HG03175 (cell line): ENCODE measurements at regions not wholly inside any gene's neighbourhood (a gene's known extent, or its start where the extent isn't known, plus 50 kb on each side); places are given as distances from the start of the nearest gene placed in this dataset.

Source experiments
- ATAC-seq: cut with Tn5 transposase; IDR thresholded peaks from one replicate; pipeline ENCODE4 v1.9.1; 2021; ENCODE audit warnings: mild to moderate bottlenecking, moderate library complexity; ENCODE audit not compliant: unreplicated experiment

DNA sequence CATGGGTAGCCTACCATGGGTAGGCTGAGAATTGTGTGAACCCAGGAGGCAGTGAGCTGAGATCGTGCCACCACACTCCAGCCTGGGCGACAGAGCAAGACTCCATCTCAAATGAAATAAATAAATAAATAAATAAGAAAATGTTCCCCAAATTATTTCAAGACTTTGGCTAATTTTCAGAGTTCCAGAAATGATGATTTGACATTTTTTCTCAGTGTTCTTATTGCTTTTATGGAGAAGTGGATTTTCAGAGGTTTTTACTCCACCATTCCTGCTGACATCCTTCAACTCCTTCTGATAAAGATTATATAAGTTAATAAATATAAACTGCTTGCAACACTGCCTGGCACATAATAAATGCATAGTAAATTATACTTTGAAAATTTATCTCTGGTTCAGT, 80.4 kb upstream of the PRKCQ start:
- ATAC-seq, result no peak

DNA sequence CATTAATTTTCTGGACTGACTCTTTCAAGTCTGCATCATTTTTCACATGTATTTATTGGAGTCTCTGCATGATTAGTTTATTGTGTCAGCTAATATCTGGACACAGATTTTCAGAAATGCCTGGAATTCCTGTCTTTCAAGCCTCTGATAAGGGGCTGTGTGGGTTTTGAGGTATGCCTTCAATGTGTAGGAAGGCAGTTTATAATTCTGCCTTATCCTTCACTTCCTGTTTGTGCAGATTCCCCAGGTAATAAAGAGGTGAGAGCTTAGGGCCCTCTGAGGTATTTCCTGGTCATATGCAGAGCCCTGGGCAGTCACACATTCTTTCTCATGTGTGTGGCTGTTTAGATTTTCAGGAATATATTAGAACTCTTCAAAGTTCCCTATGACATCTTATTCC, 79.4 kb upstream of the PRKCQ start:
- no peak for ATAC-seq

DNA sequence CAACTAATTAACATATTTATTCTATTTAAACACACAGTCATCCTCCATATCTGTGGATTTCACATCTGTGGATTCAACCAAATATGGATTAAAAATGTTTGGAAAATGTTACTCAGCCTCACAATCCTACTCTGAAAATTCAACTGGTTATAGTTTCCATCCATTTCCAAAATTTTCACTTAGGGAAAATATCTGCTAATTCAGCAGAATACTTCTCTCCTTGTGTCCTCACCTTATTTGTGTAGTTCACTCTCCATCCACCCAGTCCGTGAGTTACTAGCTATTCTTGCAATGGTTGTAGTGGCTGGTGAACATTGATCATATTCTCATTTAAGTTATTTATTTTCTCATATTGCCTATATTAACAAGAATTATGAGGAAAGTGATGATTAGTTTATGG, 77.6 kb upstream of the PRKCQ start:
- no peak for ATAC-seq

DNA sequence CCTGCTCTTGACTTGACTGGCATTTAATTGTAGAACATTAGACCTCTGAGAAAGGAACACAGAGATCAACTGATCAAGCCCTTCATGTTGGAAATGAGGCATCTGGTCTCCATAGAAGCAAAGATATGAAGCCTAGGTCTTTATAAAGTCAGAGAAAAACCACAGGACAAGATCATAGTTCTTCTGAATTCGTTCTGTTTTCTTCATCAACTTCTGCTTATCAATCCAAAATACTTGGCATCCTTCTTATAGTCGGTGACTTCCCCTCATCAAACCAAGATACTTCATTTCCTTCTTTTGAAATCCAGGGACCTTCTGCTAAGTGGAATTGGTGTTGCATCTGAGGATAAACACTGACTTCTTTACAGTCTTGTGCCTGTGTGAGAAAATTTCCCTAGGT, 77.1 kb upstream of the PRKCQ start:
- no peak for ATAC-seq

DNA sequence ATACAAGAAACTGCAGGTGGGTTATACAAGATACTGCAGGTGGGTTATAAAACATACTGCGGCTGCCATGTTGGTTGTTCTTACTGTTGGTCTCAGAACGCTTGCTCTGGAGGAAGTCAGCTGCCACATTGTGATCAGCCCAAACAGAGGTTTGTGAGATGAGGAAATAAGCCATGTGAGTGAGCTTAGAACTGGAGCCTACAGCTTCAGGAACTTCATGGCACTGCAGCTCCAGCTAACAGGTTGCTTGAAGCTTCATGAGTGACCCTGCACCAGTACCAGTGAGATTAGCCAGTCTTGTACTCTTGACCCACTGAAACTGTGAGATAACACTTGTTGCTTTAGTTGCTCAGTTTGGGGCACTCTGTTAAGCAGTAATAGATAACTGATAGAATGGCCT, 74.5 kb upstream of the PRKCQ start:
- ATAC-seq, result no peak

DNA sequence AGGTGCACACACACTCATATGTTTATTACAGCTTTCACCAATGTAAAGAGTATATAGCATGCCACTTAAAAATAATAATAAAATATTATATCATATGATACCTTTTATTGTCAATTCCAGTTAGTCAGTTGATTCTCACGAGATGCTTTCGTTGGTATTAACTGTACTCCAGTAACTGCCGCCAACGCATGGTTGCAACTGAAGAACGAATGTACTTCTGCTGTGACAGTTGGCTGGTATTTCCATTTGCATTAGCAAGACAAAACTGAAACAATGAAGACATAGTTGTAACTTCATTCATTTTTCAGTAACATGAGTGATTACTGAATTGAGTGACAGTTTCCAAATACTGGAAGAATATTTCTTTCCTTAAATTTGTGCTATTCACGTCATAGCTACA, 70.5 kb upstream of the PRKCQ start:
- ATAC-seq, result no peak

DNA sequence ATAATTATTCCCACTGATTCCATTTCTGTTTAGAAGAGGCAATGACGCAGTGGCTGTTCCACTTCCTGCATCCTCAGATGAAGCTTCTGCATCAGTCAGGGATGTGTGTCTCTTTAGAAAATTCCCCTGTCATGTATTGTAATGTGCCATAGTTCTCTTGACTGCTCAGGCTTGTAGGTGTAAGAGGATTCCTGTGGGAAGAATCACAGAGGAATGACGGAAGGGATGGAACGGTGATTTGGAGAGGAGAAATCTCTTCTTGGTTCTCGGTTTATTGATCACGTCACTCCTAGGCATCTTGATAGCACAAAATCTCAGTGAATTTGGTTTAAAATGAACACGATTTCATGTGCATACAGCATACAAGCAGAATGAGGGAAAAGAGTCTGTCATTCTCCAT, 69.8 kb upstream of the PRKCQ start:
- no peak for ATAC-seq

DNA sequence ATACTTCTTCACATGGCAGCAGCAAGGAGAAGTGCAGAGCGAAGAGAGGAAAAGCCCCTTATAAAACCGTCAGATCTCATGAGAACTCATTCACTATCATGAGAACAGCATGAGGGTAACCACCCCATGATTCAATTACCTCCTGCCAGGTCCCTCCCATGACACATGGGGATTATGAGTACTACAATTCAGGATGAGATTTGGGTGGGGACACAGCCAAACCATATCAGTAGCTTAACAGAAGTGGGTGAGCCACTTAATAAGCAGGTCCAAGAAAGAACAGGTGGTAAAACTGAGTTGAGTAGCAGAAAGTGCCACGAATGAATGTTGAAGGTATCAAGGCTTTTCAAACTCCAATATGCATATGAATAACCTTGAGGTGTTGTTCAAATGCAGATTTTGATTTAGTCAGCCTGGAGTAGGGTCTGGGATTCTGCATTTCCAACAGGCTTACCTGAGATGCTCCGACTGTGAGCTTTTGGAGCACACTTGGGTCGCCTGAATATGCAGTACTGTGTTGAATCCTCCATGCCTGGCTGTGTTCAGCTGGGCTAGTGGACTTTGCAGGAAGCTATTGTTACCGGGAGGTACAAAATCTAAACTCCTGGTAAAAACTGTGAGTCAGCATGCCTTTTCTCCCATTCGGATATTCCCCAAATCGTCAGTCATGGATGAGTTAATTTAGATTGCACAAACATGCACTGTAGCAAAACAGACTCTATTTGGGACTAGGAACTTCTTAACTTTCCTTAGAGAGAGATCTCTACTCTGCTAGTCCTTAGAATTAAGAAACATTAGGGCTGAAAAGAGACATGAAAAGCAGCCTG, 69.0 kb upstream of the PRKCQ start:
- no peak for ATAC-seq

DNA sequence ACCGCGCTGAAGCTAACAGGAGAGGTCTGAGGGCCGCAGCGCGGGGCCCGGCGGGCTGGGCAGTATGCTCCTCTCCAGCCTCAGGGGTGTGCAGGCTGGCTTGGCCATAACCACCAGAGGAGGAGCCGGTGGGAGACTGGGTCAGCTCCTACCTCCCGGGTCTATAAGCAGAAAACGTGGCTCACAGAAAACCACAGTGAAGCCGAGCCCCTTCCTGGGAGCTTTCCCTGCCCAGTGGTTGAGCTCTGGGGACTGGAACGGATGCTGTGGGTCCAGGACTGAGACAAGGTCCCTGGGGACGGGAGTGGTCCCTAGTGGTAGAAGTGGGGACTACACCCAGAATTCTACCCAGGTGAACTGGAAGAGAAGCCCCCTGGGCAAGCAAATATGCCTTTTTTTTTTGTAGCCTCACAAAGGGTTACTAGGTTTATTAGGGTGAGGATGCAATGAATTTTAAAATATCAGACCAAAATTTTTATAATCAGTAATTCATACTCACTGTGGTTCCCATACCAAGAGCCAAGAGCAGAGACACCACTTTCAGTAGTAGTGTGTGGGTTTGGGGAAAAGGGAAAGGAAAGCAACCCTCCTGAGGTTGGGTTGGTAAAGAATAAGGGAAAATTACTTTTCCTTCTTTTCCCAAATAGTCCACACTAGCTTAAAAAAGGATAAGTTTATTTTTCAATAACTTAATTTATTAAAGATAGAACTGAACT, 67.9 kb upstream of the PRKCQ start:
- peak; percentile 80 for ATAC-seq

DNA sequence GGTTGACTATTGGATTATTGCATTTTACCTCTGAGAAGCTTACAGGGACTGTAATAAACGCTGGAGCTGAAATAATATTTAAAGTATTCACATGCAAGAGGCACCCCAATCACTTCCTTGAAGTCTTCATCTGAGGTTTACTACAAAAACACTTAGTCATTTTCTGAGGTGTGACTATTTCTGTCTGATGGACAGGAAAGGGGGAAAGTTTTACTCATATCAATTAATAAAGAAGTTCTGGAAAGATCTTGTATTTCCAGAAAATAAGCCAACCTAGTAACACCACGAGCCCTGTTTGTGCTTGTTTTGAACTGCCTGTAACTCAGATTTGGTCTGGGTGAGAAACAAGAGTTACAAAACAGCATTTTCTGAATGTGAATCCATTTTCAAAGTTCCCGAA, 63.9 kb upstream of the PRKCQ start:
- ATAC-seq, result no peak

DNA sequence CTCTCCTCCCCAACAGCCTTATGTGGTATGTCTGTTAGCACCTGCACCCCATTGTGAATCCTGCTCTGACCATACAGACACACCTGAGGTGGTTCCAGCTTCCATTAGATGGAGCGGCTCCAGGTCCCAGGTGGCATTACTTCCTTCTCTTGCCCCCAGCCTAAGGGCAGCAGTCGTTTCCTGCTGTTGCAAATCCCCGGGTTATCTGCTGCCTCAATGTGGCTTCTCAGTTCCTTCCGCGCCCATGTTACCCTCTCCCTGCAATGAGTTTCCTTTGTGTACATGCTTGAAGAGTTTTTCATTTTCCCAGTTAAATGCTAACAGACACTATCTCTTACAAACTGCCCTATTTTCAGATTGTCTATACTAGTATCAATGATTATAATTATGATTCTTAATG, 62.8 kb upstream of the PRKCQ start:
- no peak for ATAC-seq

DNA sequence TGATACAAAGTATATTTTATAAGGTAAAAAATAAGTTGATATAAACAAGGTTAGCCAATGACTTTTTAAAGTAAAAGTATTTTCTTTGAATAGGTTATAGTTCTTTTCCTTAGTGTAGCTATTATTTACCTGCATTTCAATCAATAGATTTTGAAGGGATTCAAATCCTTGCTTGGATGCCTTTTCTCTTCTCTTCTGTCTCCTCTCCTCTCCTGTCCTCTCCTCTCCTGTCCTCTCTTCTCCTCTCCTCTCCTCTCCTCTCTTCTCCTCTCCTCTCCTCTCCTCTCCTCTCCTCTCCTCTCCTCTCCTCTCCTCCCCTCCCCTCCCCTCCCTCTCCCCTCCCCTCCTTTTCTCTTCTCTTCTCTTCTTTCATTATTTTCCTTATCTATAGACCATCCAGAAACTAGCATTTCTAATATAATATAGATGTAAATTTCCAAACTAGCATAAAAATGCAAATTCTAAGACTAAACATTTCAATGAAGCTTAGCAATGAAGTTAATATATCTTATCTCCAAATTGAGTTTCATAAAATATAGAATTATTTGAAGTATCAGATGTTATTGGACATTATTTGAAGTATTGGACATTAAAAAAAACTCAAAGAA, 60.5 kb upstream of the PRKCQ start:
- no peak for ATAC-seq

DNA sequence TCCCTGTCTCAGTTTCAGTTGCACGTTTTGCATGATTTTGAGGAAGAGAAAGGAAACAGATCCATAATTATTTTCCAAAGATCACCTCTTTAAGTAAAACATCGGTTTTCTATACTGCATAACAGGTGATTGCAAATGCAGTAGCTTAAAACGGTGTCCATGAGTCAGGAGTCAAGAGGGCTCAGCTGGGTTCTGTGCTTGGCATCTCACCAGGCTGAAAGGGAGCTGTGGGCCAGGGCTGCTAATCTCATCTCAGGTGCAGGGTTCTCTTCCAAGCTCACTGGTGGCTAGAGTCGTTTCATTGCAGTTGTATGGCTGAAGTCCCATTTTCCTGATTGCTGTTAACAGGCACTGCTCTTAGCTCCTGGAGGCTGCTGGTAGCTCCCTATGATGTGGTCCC, 57.0 kb upstream of the PRKCQ start:
- ATAC-seq, result no peak

DNA sequence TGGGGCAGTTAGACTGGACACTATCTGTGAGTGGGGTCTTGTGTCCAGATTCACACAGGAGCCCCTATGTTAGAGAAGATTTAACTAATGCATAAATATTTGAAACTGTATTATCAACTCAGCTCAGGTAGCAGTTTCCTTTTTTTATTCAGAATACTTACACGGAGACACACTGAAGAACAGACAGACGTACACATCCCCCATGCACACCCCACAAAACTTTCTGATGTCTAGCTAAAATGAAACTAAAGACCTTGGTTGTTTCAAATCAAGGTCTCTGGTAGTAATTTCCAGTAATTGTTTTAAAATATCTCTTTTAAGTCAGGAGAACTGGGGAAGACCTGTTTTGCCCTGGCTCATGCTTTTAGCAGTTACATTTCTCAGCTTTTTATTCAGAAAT, 55.7 kb upstream of the PRKCQ start:
- no peak for ATAC-seq
